ENCODE measurements at regions not wholly inside any gene's neighbourhood (a gene's known extent, or its start where the extent isn't known, plus 50 kb on each side); places are given as distances from the start of the nearest gene placed in this dataset.

DNA sequence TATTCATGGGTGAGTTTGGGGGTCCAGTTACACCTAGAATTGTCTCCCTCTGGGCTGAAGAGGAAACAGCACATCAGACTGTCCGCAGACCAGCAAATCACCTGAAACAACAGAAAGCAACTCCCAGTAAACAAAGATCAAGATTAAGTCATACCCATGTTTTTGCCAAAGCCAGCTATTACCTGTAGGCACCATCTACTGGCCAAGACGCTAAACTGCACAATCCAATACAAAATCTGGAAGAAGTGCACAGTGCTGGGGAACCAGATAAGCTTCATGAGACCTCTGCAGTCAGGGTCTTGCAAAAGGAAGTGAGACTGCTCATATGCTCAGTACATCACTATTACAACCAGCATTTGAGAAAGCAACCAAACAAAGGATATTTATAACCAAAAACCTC is 157.5 kb upstream of the ITM2A start:
- TF ChIP-seq, protein P1, sequence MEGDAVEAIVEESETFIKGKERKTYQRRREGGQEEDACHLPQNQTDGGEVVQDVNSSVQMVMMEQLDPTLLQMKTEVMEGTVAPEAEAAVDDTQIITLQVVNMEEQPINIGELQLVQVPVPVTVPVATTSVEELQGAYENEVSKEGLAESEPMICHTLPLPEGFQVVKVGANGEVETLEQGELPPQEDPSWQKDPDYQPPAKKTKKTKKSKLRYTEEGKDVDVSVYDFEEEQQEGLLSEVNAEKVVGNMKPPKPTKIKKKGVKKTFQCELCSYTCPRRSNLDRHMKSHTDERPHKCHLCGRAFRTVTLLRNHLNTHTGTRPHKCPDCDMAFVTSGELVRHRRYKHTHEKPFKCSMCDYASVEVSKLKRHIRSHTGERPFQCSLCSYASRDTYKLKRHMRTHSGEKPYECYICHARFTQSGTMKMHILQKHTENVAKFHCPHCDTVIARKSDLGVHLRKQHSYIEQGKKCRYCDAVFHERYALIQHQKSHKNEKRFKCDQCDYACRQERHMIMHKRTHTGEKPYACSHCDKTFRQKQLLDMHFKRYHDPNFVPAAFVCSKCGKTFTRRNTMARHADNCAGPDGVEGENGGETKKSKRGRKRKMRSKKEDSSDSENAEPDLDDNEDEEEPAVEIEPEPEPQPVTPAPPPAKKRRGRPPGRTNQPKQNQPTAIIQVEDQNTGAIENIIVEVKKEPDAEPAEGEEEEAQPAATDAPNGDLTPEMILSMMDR (conservative IDR thresholded peaks at IDR 0.05; ENCODE audit: low read depth, low read length), result peak; percentile 50
- TF ChIP-seq EZH2 (IDR thresholded peaks at IDR 0.05; ENCODE audit: low read length, unreplicated experiment) (no peak), EZH2phosphoT487 (IDR thresholded peaks at IDR 0.05; ENCODE audit: borderline replicate concordance, low read length) (no peak)
- no peaks in the 10 kb centered on the region for H3K9me2 ChIP-seq (replicated peaks; ENCODE audit: low read length)
- no peaks in the 10 kb centered on the region for H3K27me3 ChIP-seq (ENCODE audit: low read length)
- no peak overlapping the region for H2AFZ ChIP-seq (ENCODE audit: low read length)
- H3K27ac ChIP-seq (ENCODE audit: low read length), result no peak overlapping the region
- H3K4me1 ChIP-seq (ENCODE audit: insufficient read depth, low read length), result no peaks in the 10 kb centered on the region
- H3K4me2 ChIP-seq (ENCODE audit: low read length), result no peak overlapping the region
- H3K79me2 ChIP-seq (ENCODE audit: low read length), result no peaks in the 10 kb centered on the region
- DNase-seq, result peak; percentile 14
- no peaks in the 10 kb centered on the region for H4K20me1 ChIP-seq (ENCODE audit: low read length)
- H3K4me3 ChIP-seq (ENCODE audit: low read length), result no peak overlapping the region
- no peaks in the 10 kb centered on the region for H3F3A ChIP-seq (ENCODE audit: low read length, unreplicated experiment)
- H3K36me3 ChIP-seq (ENCODE audit: low read depth, low read length), result no peaks in the 10 kb centered on the region
- intact Hi-C loops (cut with micrococcal nuclease), result no loop called here
- POLR2A ChIA-PET (ENCODE audit: unreplicated experiment), result no interaction called here
- BruUV-seq (replicated peaks), result no TSS peak
- ATAC-seq, result no peak
- CTCF ChIA-PET, result interaction anchor here (0.6 kb wide), 2 partner anchors 574 to 765 kb away, joined by 3 read pairs; no protein-coding TSS in a partner anchor
- no peak overlapping the region for H3K9ac ChIP-seq (ENCODE audit: low read length)
- H3K9me3 ChIP-seq (ENCODE audit: low read length), result no peaks in the 10 kb centered on the region

DNA sequence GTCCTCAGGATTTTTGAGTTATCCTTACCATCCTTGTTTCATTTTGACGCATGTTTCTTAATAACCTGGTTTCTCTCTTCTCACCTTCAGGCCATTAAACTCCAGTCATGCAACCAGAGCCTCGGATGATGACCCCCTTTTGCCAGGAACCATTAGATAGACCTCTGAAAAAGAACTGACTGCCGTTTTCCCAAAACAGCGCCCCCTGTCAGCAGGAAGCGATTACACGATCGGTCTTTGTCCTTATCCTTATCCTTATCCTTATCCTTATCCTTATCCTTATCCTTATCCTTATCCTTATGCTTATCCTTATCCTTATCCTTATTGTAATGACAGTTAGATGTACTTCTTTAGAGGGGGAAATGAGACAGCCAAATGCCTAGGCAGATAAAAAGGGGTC is 148.4 kb upstream of the ITM2A start:
- CTCF ChIA-PET, result no interaction called here
- H3K9ac ChIP-seq (ENCODE audit: low read length), result no peak overlapping the region
- no peaks in the 10 kb centered on the region for H3K36me3 ChIP-seq (ENCODE audit: low read depth, low read length)
- no peaks in the 10 kb centered on the region for H3K9me2 ChIP-seq (replicated peaks; ENCODE audit: low read length)
- H3K4me1 ChIP-seq (ENCODE audit: insufficient read depth, low read length), result no peaks in the 10 kb centered on the region
- no peak for ATAC-seq
- no peak overlapping the region for H3K4me3 ChIP-seq (ENCODE audit: low read length)
- no peak overlapping the region for H2AFZ ChIP-seq (ENCODE audit: low read length)
- intact Hi-C loops (cut with micrococcal nuclease), result no loop called here
- H3K9me3 ChIP-seq (ENCODE audit: low read length), result no peaks in the 10 kb centered on the region
- H3K27ac ChIP-seq (ENCODE audit: low read length), result no peak overlapping the region
- no peaks in the 10 kb centered on the region for H3K79me2 ChIP-seq (ENCODE audit: low read length)
- no TSS peak for BruUV-seq (replicated peaks)
- H3F3A ChIP-seq (ENCODE audit: low read length, unreplicated experiment), result no peaks in the 10 kb centered on the region
- no peak overlapping the region for H3K4me2 ChIP-seq (ENCODE audit: low read length)
- POLR2A ChIA-PET (ENCODE audit: unreplicated experiment), result no interaction called here
- no peaks in the 10 kb centered on the region for H3K27me3 ChIP-seq (ENCODE audit: low read length)
- TF ChIP-seq EZH2phosphoT487 (IDR thresholded peaks at IDR 0.05; ENCODE audit: borderline replicate concordance, low read length), result no peak
- TF ChIP-seq, protein P1 (conservative IDR thresholded peaks at IDR 0.05; ENCODE audit: low read depth, low read length), result 0 out of 2 replicates have a peak, but pooled peaks have one; percentile 11
- no peak for TF ChIP-seq EZH2 (IDR thresholded peaks at IDR 0.05; ENCODE audit: low read length, unreplicated experiment)
- DNase-seq, result no peak
- H4K20me1 ChIP-seq (ENCODE audit: low read length), result no peaks in the 10 kb centered on the region

DNA sequence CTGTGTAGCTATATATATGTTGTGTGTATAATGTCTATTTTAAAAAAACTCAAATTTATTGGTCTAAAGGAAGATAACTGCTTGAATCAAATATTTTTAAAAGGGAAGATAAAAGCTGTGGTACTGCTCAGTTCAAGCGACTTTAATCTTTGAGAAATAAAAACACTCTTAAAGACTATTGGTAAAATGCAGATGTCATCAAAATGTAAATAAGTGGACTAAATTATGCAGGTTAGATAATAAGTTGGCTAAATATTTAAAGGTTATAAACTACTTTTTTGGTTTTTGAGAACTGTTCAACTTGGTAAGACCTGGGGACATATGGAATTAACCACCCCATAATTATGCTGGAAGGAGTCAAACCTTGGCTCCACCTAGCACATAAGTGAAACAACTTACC is 144.7 kb upstream of the ITM2A start:
- no peaks in the 10 kb centered on the region for H3F3A ChIP-seq (ENCODE audit: low read length, unreplicated experiment)
- no peaks in the 10 kb centered on the region for H3K27me3 ChIP-seq (ENCODE audit: low read length)
- H3K4me2 ChIP-seq (ENCODE audit: low read length), result no peak overlapping the region
- no peaks in the 10 kb centered on the region for H3K9me3 ChIP-seq (ENCODE audit: low read length)
- H3K9me2 ChIP-seq (replicated peaks; ENCODE audit: low read length), result no peaks in the 10 kb centered on the region
- no peak for ATAC-seq
- TF ChIP-seq EZH2phosphoT487 (IDR thresholded peaks at IDR 0.05; ENCODE audit: borderline replicate concordance, low read length) (no peak), EZH2 (IDR thresholded peaks at IDR 0.05; ENCODE audit: low read length, unreplicated experiment) (no peak)
- TF ChIP-seq, protein P1 (conservative IDR thresholded peaks at IDR 0.05; ENCODE audit: low read depth, low read length), result no peak
- no TSS peak for BruUV-seq (replicated peaks)
- H2AFZ ChIP-seq (ENCODE audit: low read length), result no peak overlapping the region
- no peak overlapping the region for H3K9ac ChIP-seq (ENCODE audit: low read length)
- H4K20me1 ChIP-seq (ENCODE audit: low read length), result no peaks in the 10 kb centered on the region
- ChIA-PET POLR2A (ENCODE audit: unreplicated experiment) (no interaction called here), CTCF (no interaction called here)
- no peaks in the 10 kb centered on the region for H3K4me1 ChIP-seq (ENCODE audit: insufficient read depth, low read length)
- no peak overlapping the region for H3K27ac ChIP-seq (ENCODE audit: low read length)
- no peak for DNase-seq
- H3K36me3 ChIP-seq (ENCODE audit: low read depth, low read length), result no peaks in the 10 kb centered on the region
- intact Hi-C loops (cut with micrococcal nuclease), result no loop called here
- H3K79me2 ChIP-seq (ENCODE audit: low read length), result no peaks in the 10 kb centered on the region
- no peak overlapping the region for H3K4me3 ChIP-seq (ENCODE audit: low read length)
